IMR-90 (cell line): ENCODE measurements at regions not wholly inside any gene's neighbourhood (a gene's known extent, or its start where the extent isn't known, plus 50 kb on each side); places are given as distances from the start of the nearest gene placed in this dataset.

Source experiments
- ATAC-seq: fragments of 200-7000 bp; cut with Tn5 transposase; 2 replicates; pipeline ENCODE4 v1.9.1; 2020; ENCODE audit warnings: low read depth, mild to moderate bottlenecking, moderate library complexity
- BruUV-seq: library from RNA; stranded (reverse); fragments of 400-500 nt; replicated peaks from 2 replicates; lab custom pipeline; 2021; lab: Mats Ljungman, UMichigan
- CTCF ChIA-PET: fragments of 300-600 bp; formaldehyde crosslinking; extraction: SDS; loops from one replicate; lab custom pipeline; 2021; ENCODE audit warnings: antibody characterized with exemption; lab: Yijun Ruan, JAX
- POLR2A ChIA-PET: fragments of 300-600 bp; sonication (Branson Sonifier 250); formaldehyde crosslinking; loops from one replicate; lab custom pipeline; 2022; ENCODE audit warnings: antibody characterized with exemption; ENCODE audit not compliant: unreplicated experiment; lab: Charles Lee
- DNase-seq: peaks from one replicate; pipeline ENCODE4 v3.0.0; 2013
- H2AFZ ChIP-seq: replicated peaks from 2 replicates; pipeline ENCODE3; 2013; ENCODE audit warnings: low read length, mild to moderate bottlenecking; ENCODE audit not compliant: poor library complexity
- H2AK5ac ChIP-seq: 2 replicates; pipeline ENCODE4 v1.6.1; 2013; ENCODE audit warnings: low read depth, low read length, inconsistent platforms
- H2AK9ac ChIP-seq: replicated peaks from 2 replicates; pipeline ENCODE3; 2013; ENCODE audit warnings: mild to moderate bottlenecking, low read depth, low read length, moderate library complexity; ENCODE audit not compliant: poor library complexity
- H2BK120ac ChIP-seq: 2 replicates; pipeline ENCODE4 v1.6.1; 2013; ENCODE audit warnings: low read depth, low read length, inconsistent platforms
- H2BK15ac ChIP-seq: 3 replicates; pipeline ENCODE4 v1.6.1; 2013; ENCODE audit warnings: low read depth, low read length, inconsistent platforms
- H2BK20ac ChIP-seq: 2 replicates; pipeline ENCODE4 v1.6.1; 2013; ENCODE audit warnings: low read depth, mild to moderate bottlenecking, inconsistent platforms, low read length, moderate library complexity
- H2BK5ac ChIP-seq: 2 replicates; pipeline ENCODE4 v1.6.1; 2013; ENCODE audit warnings: mild to moderate bottlenecking, low read depth, low read length, inconsistent platforms; ENCODE audit not compliant: poor library complexity, severe bottlenecking
- H3K14ac ChIP-seq: replicated peaks from 2 replicates; pipeline ENCODE4 v1.6.1; 2013; ENCODE audit warnings: low read depth, low read length, inconsistent platforms
- H3K18ac ChIP-seq: 2 replicates; pipeline ENCODE4 v1.6.1; 2013; ENCODE audit warnings: low read depth, low read length, control low read depth
- H3K23ac ChIP-seq: 2 replicates; pipeline ENCODE4 v1.6.1; 2013; ENCODE audit warnings: low read depth, low read length, inconsistent platforms
- H3K27ac ChIP-seq: 2 replicates; pipeline ENCODE4 v1.5.1; 2013; ENCODE audit warnings: mild to moderate bottlenecking, control low read depth, low read length; ENCODE audit not compliant: insufficient read depth
- H3K27me3 ChIP-seq: 2 replicates; pipeline ENCODE4 v1.6.1; 2013; ENCODE audit warnings: low read length; ENCODE audit not compliant: control insufficient read depth, insufficient read depth
- H3K36me3 ChIP-seq: 2 replicates; pipeline ENCODE4 v1.6.1; 2013; ENCODE audit warnings: low read length, mixed read lengths; ENCODE audit not compliant: control insufficient read depth, insufficient read depth
- H3K4ac ChIP-seq: 2 replicates; pipeline ENCODE4 v1.6.1; 2013; ENCODE audit warnings: low read depth, low read length, inconsistent platforms
- H3K4me1 ChIP-seq: 2 replicates; pipeline ENCODE4 v1.6.1; 2013; ENCODE audit warnings: low read length, mixed read lengths; ENCODE audit not compliant: control insufficient read depth, insufficient read depth
- H3K4me2 ChIP-seq: 2 replicates; pipeline ENCODE4 v1.6.1; 2013; ENCODE audit warnings: low read depth, mild to moderate bottlenecking, control low read depth, low read length, moderate library complexity
- H3K4me3 ChIP-seq: 2 replicates; pipeline ENCODE4 v1.5.1; 2013; ENCODE audit warnings: low read depth, mild to moderate bottlenecking, control low read depth, low read length, moderate library complexity; ENCODE audit not compliant: insufficient read depth
- H3K56ac ChIP-seq: 2 replicates; pipeline ENCODE4 v1.6.1; 2013; ENCODE audit warnings: low read length, inconsistent platforms; ENCODE audit not compliant: insufficient read depth; ENCODE audit errors: extremely low read depth
- H3K79me1 ChIP-seq, 2 experiments: 2 replicates each; pipeline ENCODE4 v1.6.1; 2013; ENCODE audit warnings: low read length in 2 of 2, inconsistent platforms in 1 of 2, low read depth in 1 of 2
- H3K9ac ChIP-seq: 2 replicates; pipeline ENCODE4 v1.6.1; 2013; ENCODE audit warnings: low read depth, low read length, control low read depth
- H3K9me1 ChIP-seq: 2 replicates; pipeline ENCODE4 v1.6.1; 2013; ENCODE audit warnings: low read length, inconsistent platforms; ENCODE audit not compliant: insufficient read depth
- H3K9me3 ChIP-seq: 2 replicates; pipeline ENCODE4 v1.6.1; 2013; ENCODE audit warnings: low read length; ENCODE audit not compliant: control insufficient read depth, insufficient read depth
- H4K20me1 ChIP-seq: 2 replicates; pipeline ENCODE4 v1.6.1; 2013; ENCODE audit warnings: low read length, inconsistent platforms; ENCODE audit not compliant: insufficient read depth
- H4K5ac ChIP-seq: 2 replicates; pipeline ENCODE4 v1.6.1; 2013; ENCODE audit warnings: mild to moderate bottlenecking, low read depth, low read length, control low read depth
- H4K8ac ChIP-seq, 2 experiments: 2 replicates each; pipeline ENCODE4 v1.6.1; 2013; ENCODE audit warnings: low read depth in 2 of 2, low read length in 2 of 2, control low read depth in 1 of 2, inconsistent platforms in 1 of 2
- H4K91ac ChIP-seq: 2 replicates; pipeline ENCODE4 v1.6.1; 2013; ENCODE audit warnings: low read depth, low read length, inconsistent platforms; ENCODE audit not compliant: insufficient read depth
- BHLHE40 ChIP-seq: fragments of 150-350 bp; IDR thresholded peaks from 2 replicates; pipeline ENCODE4 v1.6.1; 2016; ENCODE audit warnings: mild to moderate bottlenecking, low read depth, low read length
- CEBPB ChIP-seq: IDR thresholded peaks from 2 replicates; pipeline ENCODE4 v1.6.1; 2012; ENCODE audit warnings: low read depth, low read length, improper control_type of control experiment
- CHD1 ChIP-seq: IDR thresholded peaks from 2 replicates; pipeline ENCODE4 v1.6.1; 2012; ENCODE audit warnings: low read depth, low read length, improper control_type of control experiment
- CTCF ChIP-seq: conservative IDR thresholded peaks from 2 replicates; pipeline ENCODE4 v1.5.1; 2012; ENCODE audit warnings: mild to moderate bottlenecking, low read depth, low read length, improper control_type of control experiment
- ELK1 ChIP-seq: fragments of 150-350 bp; IDR thresholded peaks from 2 replicates; pipeline ENCODE4 v1.6.1; 2016; ENCODE audit warnings: low read depth, mild to moderate bottlenecking, low read length, moderate library complexity, borderline replicate concordance
- FOS ChIP-seq: fragments of 150-350 bp; IDR thresholded peaks from 2 replicates; pipeline ENCODE4 v1.6.1; 2016; ENCODE audit warnings: low read depth, low read length
- MAFK ChIP-seq: IDR thresholded peaks from 2 replicates; pipeline ENCODE4 v1.6.1; 2012; ENCODE audit warnings: low read depth, low read length, improper control_type of control experiment
- MXI1 ChIP-seq: IDR thresholded peaks from 2 replicates; pipeline ENCODE4 v1.6.1; 2012; ENCODE audit warnings: low read depth, mild to moderate bottlenecking, low read length, moderate library complexity, borderline replicate concordance
- NFE2L2 ChIP-seq: fragments of 150-350 bp; IDR thresholded peaks from 2 replicates; pipeline ENCODE4 v1.6.1; 2016; ENCODE audit warnings: low read depth, mild to moderate bottlenecking, low read length
- POLR2A ChIP-seq: IDR thresholded peaks from 2 replicates; pipeline ENCODE4 v1.6.1; 2012; ENCODE audit warnings: mild to moderate bottlenecking, low read depth, low read length
- RAD21 ChIP-seq: IDR thresholded peaks from 2 replicates; pipeline ENCODE4 v1.6.1; 2012; ENCODE audit warnings: low read length, improper control_type of control experiment
- RCOR1 ChIP-seq: IDR thresholded peaks from 2 replicates; pipeline ENCODE4 v1.6.1; 2012; ENCODE audit warnings: mild to moderate bottlenecking, low read length, improper control_type of control experiment; ENCODE audit not compliant: insufficient replicate concordance
- RFX5 ChIP-seq: IDR thresholded peaks from 2 replicates; pipeline ENCODE4 v1.8.0; 2012; ENCODE audit warnings: low read depth, mild to moderate bottlenecking, low read length, moderate library complexity
- SMC3 ChIP-seq: fragments of 150-350 bp; IDR thresholded peaks from 2 replicates; pipeline ENCODE4 v1.6.1; 2016; ENCODE audit warnings: low read depth, mild to moderate bottlenecking, antibody characterized with exemption, low read length, moderate library complexity
- USF2 ChIP-seq: fragments of 150-350 bp; IDR thresholded peaks from 2 replicates; pipeline ENCODE4 v1.6.1; 2017; ENCODE audit warnings: mild to moderate bottlenecking, antibody characterized with exemption, low read length, low read depth
- WGBS, 2 experiments: methylation state at CpG; one replicate each; pipeline versions ENCODE4 v1.1.5 to v1.1.7; 2013; ENCODE audit warnings: missing lambda C conversion rate in 2 of 2; ENCODE audit not compliant: insufficient read length in 1 of 2; ENCODE audit errors: extremely low coverage in 2 of 2; 5-methylcytosine and 5-hydroxymethylcytosine counted together
- dilution Hi-C: fragments of 300-500 bp; cut with HindIII; formaldehyde crosslinking; loops from one replicate; pipeline ENCODE4 v1.14.3; 2018; ENCODE audit warnings: low sequenced_read_pairs; ENCODE audit not compliant: unreplicated experiment
- in situ Hi-C: fragments of 300-500 bp; cut with MboI; formaldehyde crosslinking; loops from 3 replicates; pipeline ENCODE4 v1.14.3; 2019; ENCODE audit warnings: low sequenced_read_pairs, inconsistent platforms, mixed read lengths
- intact Hi-C: fragments of 100-400 bp; cut with micrococcal nuclease; formaldehyde crosslinking; loops from 2 replicates; pipeline ENCODE4 v1.10.0; 2022

- Histone ChIP-seq H3K9me3 (no peaks in the 10 kb centered on the region), H3K4me2 (no peak overlapping the region), H3K4me3 (no peak overlapping the region), H3K9ac (no peak overlapping the region), H3K4ac (no peak overlapping the region), H2AK5ac (no peak overlapping the region), H3K9me1 (no peaks in the 10 kb centered on the region), H2BK120ac (no peak overlapping the region), H3K18ac (no peak overlapping the region), H4K5ac (no peak overlapping the region), H3K14ac (no peak overlapping the region), H3K27me3 (no peaks in the 10 kb centered on the region), H2BK5ac (no peak overlapping the region), H3K27ac (no peak overlapping the region), H4K91ac (no peak overlapping the region), H4K8ac (no peak overlapping the region), H2AFZ (no peak overlapping the region), H3K23ac (no peak overlapping the region), H3K79me1 (no peaks in the 10 kb centered on the region), H2BK20ac (no peak overlapping the region), H2BK15ac (no peak overlapping the region), H3K36me3 (no peaks in the 10 kb centered on the region), H3K4me1 (no peaks in the 10 kb centered on the region), H4K20me1 (no peaks in the 10 kb centered on the region), H3K56ac (no peak overlapping the region), H2AK9ac (no peak overlapping the region)
- ChIA-PET POLR2A (no interaction called here), CTCF (no interaction called here)
- dilution Hi-C loops (no loop called here), intact Hi-C loops (no loop called here), in situ Hi-C loops (no loop called here)
- no peak for ATAC-seq
- DNase-seq, result no peak
- no peak for TF ChIP-seq USF2
- TF ChIP-seq FOS, result no peak
- no peak for TF ChIP-seq SMC3
- no peak for TF ChIP-seq BHLHE40
- no peak for TF ChIP-seq MXI1
- no peak for TF ChIP-seq NFE2L2
- TF ChIP-seq CTCF, result no peak
- TF ChIP-seq RFX5, result no peak
- TF ChIP-seq ELK1, result no peak
- no peak for TF ChIP-seq CEBPB
- TF ChIP-seq MAFK, result no peak
- TF ChIP-seq RCOR1, result no peak
- no peak for TF ChIP-seq CHD1
- TF ChIP-seq RAD21, result no peak
- no peak for TF ChIP-seq POLR2A
- WGBS, 2 experiments, result 60% methylated on average over 2 of the region's 3 CpGs; no CpG with 5 or more reads in 1 of the 2 experiments
- BruUV-seq, result no TSS peak
Observed at GRCh38 chr4:81984746-81985145, 389.0 kb downstream of the HNRNPD start.
